Endothelial cell of umbilical vein (primary cell): ENCODE measurements at regions not wholly inside any gene's neighbourhood (a gene's known extent, or its start where the extent isn't known, plus 50 kb on each side); places are given as distances from the start of the nearest gene placed in this dataset.

Experiments
- BruUV-seq: library from RNA; stranded (reverse); fragments of 400-500 nt; replicated peaks from 2 replicates; lab custom pipeline; 2021; lab: Mats Ljungman, UMichigan
- CTCF ChIA-PET: fragments of 300-600, 350-600 bp; sonication (Branson Sonifier 250); formaldehyde crosslinking; loops from one replicate; lab custom pipeline; 2021; ENCODE audit warnings: antibody characterized with exemption, inconsistent platforms; lab: Charles Lee
- POLR2A ChIA-PET: fragments of 300-600, 350-600 bp; sonication (Branson Sonifier 250); formaldehyde crosslinking; loops from one replicate; lab custom pipeline; 2021; ENCODE audit warnings: antibody characterized with exemption, inconsistent platforms; lab: Charles Lee
- DNase-seq: peaks from one replicate; pipeline ENCODE4 v3.0.0-alpha.2; 2011; ENCODE audit warnings: low read depth, low spot score
- FAIRE-seq: peaks from 2 replicates; lab custom pipeline; 2011; peaks lifted over from hg19 to GRCh38; lab: Jason Lieb, UNC
- H2AFZ ChIP-seq: 2 replicates; pipeline ENCODE4 v1.6.0; 2012; ENCODE audit warnings: low read depth, low read length, control low read depth, inconsistent platforms
- H3K27ac ChIP-seq: 2 replicates; pipeline ENCODE4 v1.5.1; 2011; ENCODE audit warnings: low read depth, mild to moderate bottlenecking, control low read depth, low read length, moderate library complexity; ENCODE audit not compliant: insufficient read depth
- H3K27me3 ChIP-seq, 2 experiments: 2 replicates each; pipeline versions ENCODE4 v1.6.0 to v1.6.1; 2011; ENCODE audit warnings: low read length in 2 of 2, mixed read lengths in 1 of 2; ENCODE audit not compliant: control insufficient read depth in 2 of 2, insufficient read depth in 2 of 2
- H3K36me3 ChIP-seq, 2 experiments: 2 replicates in 1 of 2; 3 replicates in 1 of 2; pipeline ENCODE4 v1.5.1; 2011; ENCODE audit warnings: low read length in 2 of 2, mild to moderate bottlenecking in 1 of 2, moderate library complexity in 1 of 2; ENCODE audit not compliant: control insufficient read depth in 2 of 2, insufficient read depth in 2 of 2; ENCODE audit errors: extremely low read depth in 1 of 2
- H3K4me1 ChIP-seq: 3 replicates; pipeline ENCODE4 v1.5.1; 2011; ENCODE audit warnings: mild to moderate bottlenecking, low read length; ENCODE audit not compliant: control insufficient read depth, insufficient read depth; ENCODE audit errors: extremely low read depth
- H3K4me2 ChIP-seq: 2 replicates; pipeline ENCODE4 v1.6.1; 2011; ENCODE audit warnings: low read length, control low read depth, mixed read lengths; ENCODE audit not compliant: insufficient read depth
- H3K4me3 ChIP-seq, 3 experiments: fragments of 200-600 bp in 1 of 3; sonication (generic), shearing (Covaris generic) in 1 of 3; replicated peaks in 1 of 3; 2 replicates each; pipeline ENCODE4 v1.5.1; 2011 to 2016; ENCODE audit warnings: control low read depth in 3 of 3, low read length in 3 of 3, mild to moderate bottlenecking in 2 of 3, inconsistent platforms in 1 of 3, low read depth in 1 of 3, moderate library complexity in 1 of 3; ENCODE audit not compliant: insufficient read depth in 1 of 3
- H3K79me2 ChIP-seq: 2 replicates; pipeline ENCODE4 v1.6.0; 2012; ENCODE audit warnings: low read length, inconsistent platforms; ENCODE audit not compliant: control insufficient read depth, insufficient read depth
- H3K9ac ChIP-seq: replicated peaks from 2 replicates; pipeline ENCODE3; 2011; ENCODE audit warnings: low read length, control low read depth; ENCODE audit not compliant: insufficient read depth; ENCODE audit errors: extremely low read depth
- H3K9me1 ChIP-seq: replicated peaks from 3 replicates; pipeline ENCODE4 v1.6.0; 2011; ENCODE audit warnings: mild to moderate bottlenecking, low read length; ENCODE audit not compliant: control insufficient read depth, insufficient read depth; ENCODE audit errors: extremely low read depth
- H3K9me3 ChIP-seq: replicated peaks from 2 replicates; pipeline ENCODE4 v1.5.1; 2012; ENCODE audit warnings: low read length, inconsistent platforms; ENCODE audit not compliant: control insufficient read depth, insufficient read depth
- H4K20me1 ChIP-seq: replicated peaks from 2 replicates; pipeline ENCODE3; 2011; ENCODE audit warnings: mild to moderate bottlenecking, low read length; ENCODE audit not compliant: control insufficient read depth, insufficient read depth; ENCODE audit errors: extremely low read depth
- CTCF ChIP-seq, 2 donors: IDR thresholded peaks; 1 replicate in 1 of 2; 2 replicates in 1 of 2; pipeline ENCODE4 v1.5.1; 2011; ENCODE audit warnings: low read length in 2 of 2, mild to moderate bottlenecking in 2 of 2, moderate library complexity in 2 of 2, control low read depth in 1 of 2, inconsistent platforms in 1 of 2, low read depth in 1 of 2; ENCODE audit not compliant: insufficient read depth in 1 of 2; ENCODE audit errors: extremely low read depth in 1 of 2
- EZH2 ChIP-seq: IDR thresholded peaks from 2 replicates; pipeline ENCODE4 v1.6.1; 2012; ENCODE audit warnings: borderline replicate concordance, low read depth, mild to moderate bottlenecking, moderate library complexity, low read length, inconsistent platforms; ENCODE audit not compliant: severe bottlenecking
- FOS ChIP-seq: IDR thresholded peaks from 2 replicates; pipeline ENCODE4 v1.6.1; 2011; ENCODE audit warnings: mild to moderate bottlenecking, low read length, moderate library complexity, borderline replicate concordance; ENCODE audit not compliant: insufficient read depth
- GATA2 ChIP-seq: IDR thresholded peaks from 2 replicates; pipeline ENCODE4 v1.7.0; 2011; ENCODE audit warnings: low read depth, mild to moderate bottlenecking, moderate library complexity, mixed read lengths, low read length; ENCODE audit not compliant: insufficient read length, insufficient read depth
- JUN ChIP-seq: IDR thresholded peaks from 2 replicates; pipeline ENCODE4 v1.6.1; 2011; ENCODE audit warnings: borderline replicate concordance, low read depth; ENCODE audit not compliant: insufficient read length, insufficient read depth
- MAX ChIP-seq: IDR thresholded peaks from 2 replicates; pipeline ENCODE4 v1.6.1; 2011; ENCODE audit not compliant: insufficient read depth, insufficient read length
- MYC ChIP-seq: IDR thresholded peaks from one replicate; pipeline ENCODE4 v1.6.1; 2011; ENCODE audit warnings: mild to moderate bottlenecking, low read depth, low read length
- POLR2AphosphoS5 ChIP-seq: IDR thresholded peaks from 2 replicates; pipeline ENCODE4 v1.6.1; 2012; ENCODE audit warnings: low read depth, mild to moderate bottlenecking, control low read depth, low read length, moderate library complexity; ENCODE audit not compliant: insufficient read depth
- dilution Hi-C: fragments of 300-500 bp; cut with MboI; formaldehyde crosslinking; loops from one replicate; pipeline ENCODE4 v1.15.0; 2019; ENCODE audit warnings: low sequenced_read_pairs; ENCODE audit not compliant: extremely low pct_ligation_motif_present
- intact Hi-C: fragments of 100-400 bp; cut with micrococcal nuclease; formaldehyde crosslinking; loops from one replicate; pipeline ENCODE4 v1.10.0; 2022

GRCh38 chr12:33649992-33650391 lies 210.4 kb upstream of the SYT10 start:
- ChIA-PET POLR2A (no interaction called here), CTCF (no interaction called here)
- BruUV-seq, result no TSS peak
- Histone ChIP-seq H3K27me3 (no peaks in the 10 kb centered on the region), H2AFZ (no peak overlapping the region), H3K79me2 (no peaks in the 10 kb centered on the region), H3K4me3 (no peak overlapping the region), H3K27ac (no peak overlapping the region), H3K9me3 (peaks cover 2% of the 10 kb centered on the region), H3K9ac (no peak overlapping the region), H3K36me3 (no peaks in the 10 kb centered on the region), H3K9me1 (no peaks in the 10 kb centered on the region), H4K20me1 (no peaks in the 10 kb centered on the region), H3K4me2 (no peak overlapping the region), H3K4me1 (no peaks in the 10 kb centered on the region)
- intact Hi-C loops (no loop called here), dilution Hi-C loops (no loop called here)
- DNase-seq (no peak), FAIRE-seq (no peak)
- TF ChIP-seq MAX (no peak), EZH2 (no peak), POLR2AphosphoS5 (no peak), JUN (no peak), MYC (no peak), GATA2 (no peak), FOS (no peak), CTCF (IDR thresholded peaks at IDR 0.05; ENCODE audit: extremely low read depth in 1 of 2, insufficient read depth in 1 of 2, low read depth in 1 of 2, low read length in 2 of 2) (no peak)
